ENCODE measurements at regions not wholly inside any gene's neighbourhood (a gene's known extent, or its start where the extent isn't known, plus 50 kb on each side); places are given as distances from the start of the nearest gene placed in this dataset.

DNA sequence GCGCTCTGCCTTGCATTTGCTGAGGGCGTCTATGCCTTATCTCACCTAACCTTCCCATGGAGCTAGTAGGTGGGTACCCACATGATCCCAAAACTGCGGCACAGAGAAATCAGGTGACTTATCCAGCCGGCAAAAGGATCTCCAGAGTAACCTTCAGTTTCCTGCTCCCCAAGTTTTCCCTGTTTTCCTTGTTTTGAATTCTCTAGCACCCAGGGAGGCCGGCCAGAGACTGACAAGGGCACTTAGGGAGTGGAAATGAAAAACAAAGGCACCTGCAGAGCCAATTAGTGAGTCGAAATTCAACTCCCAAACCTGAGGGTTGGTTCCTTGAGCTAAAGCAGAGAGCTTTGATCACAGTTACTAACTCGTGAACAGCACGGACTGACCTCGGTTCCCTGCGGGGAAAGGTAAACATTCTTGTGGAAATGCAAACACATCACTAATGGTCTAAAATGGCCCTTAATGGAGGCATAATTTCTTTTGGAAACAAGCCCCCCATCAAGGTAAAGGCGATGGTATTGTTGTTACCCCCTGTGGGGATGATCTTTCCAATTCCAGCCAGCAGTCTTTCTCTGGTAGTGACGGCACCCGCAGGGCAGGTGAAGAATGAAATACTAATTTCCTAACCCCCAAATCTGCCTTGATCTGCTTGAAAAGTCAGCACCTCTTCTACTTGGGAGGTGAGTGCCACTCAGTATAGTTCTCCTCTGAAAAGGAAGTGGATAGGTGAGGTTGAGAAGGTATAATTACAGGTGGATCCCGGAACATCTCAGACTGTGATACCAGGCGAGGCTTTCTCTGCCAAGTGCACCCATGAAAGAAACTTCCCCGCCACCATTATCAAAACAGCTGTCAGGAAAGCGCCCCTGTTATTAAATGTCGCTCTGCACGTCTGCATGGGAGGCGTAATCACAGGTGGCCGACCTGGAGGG is 365.6 kb upstream of the AUTS2 start (continued):
- TF ChIP-seq TAF7 (optimal IDR thresholded peaks at IDR 0.05; ENCODE audit: borderline replicate concordance, low read depth, low read length) (no peak), CHD1 (IDR thresholded peaks at IDR 0.05; ENCODE audit: low read depth, low read length) (no peak), KDM4A (IDR thresholded peaks at IDR 0.05; ENCODE audit: low read depth, low read length, severe bottlenecking) (no peak)

All from H1 (cell line).